GM21529 (cell line): ENCODE measurements at regions not wholly inside any gene's neighbourhood (a gene's known extent, or its start where the extent isn't known, plus 50 kb on each side); places are given as distances from the start of the nearest gene placed in this dataset.
"Not testable (repeated sequence)": the region's sequence is repeated elsewhere in the genome, so short reads cannot be mapped to it uniquely, and the experiment has no call there.

ENCODE experiments used
- ATAC-seq: cut with Tn5 transposase; IDR thresholded peaks from one replicate; pipeline ENCODE4 v1.9.1; 2021; ENCODE audit not compliant: unreplicated experiment

DNA sequence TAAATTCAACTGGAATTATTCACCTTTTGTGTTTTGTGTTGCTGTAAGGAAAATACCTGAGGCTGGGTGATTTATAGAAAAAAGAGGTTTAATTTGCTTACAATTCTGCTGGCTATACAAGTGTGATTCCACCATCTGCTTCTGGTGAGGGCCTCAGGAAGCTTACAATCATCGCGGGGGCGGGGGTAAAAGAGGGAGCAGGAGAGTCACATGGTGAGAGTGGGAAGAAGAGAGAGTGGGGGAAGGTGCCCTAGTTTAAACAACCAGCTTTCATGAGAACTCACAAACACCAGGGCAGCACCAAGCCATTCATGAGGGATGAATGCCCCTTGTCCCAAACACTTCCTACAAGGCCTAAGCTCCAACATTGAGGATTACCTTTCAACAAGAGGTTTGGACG, 760.7 kb upstream of the PCDH9 start:
- ATAC-seq, result no peak

GRCh38 chr13:67986234-67986633, 756.1 kb upstream of the PCDH9 start:
- no peak for ATAC-seq

GRCh38 chr13:67977066-67977465, 746.9 kb upstream of the PCDH9 start:
- ATAC-seq, result no peak

DNA sequence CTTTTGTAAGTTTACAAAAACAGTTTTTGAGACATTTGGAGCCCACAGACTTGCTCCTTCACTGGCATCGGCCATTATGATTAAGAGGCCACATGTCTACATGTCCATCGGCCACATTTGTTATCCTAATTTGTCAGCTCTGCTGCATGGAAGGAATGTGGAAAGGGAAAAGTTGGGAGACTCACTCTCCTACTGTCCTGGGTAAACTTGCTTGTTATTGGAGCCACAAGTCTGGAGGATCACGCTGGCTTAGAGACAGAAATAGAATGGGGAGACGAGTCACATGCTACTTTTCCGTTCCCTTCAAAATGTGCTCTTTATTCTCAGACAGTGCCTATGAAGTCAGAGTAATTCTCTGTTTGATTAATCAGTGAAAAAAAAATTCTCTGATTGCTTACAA, 741.2 kb upstream of the PCDH9 start:
- ATAC-seq, result no peak

- no peak for ATAC-seq
These were observed 736.9 kb upstream of the PCDH9 start for GRCh38 chr13:67967031-67967430.

DNA sequence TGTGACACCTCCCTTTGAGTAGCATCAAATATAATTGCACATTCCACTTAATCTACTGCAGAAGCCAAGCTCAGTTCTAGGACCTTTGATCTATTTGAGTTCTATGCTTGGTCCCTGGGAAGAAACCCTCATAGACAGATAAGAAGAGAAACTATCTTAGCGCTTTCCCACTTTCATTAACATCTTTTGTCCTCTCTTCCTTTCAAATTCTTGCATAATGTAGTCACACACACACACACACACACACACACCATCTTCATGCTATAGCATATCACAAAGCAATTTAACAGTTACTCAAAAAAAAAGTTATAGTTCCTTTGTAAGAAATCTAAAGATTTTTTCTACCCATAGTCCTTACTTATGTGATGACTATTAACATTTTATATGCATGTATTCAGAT, 735.9 kb upstream of the PCDH9 start:
- no peak for ATAC-seq

- no peak for ATAC-seq
These were observed 734.9 kb upstream of the PCDH9 start for GRCh38 chr13:67964986-67965385.

GRCh38 chr13:67964091-67964490, 734.0 kb upstream of the PCDH9 start:
- ATAC-seq, result no peak

GRCh38 chr13:67961331-67961730, 731.2 kb upstream of the PCDH9 start:
- ATAC-seq, result no peak

- no peak for ATAC-seq
These were observed 721.3 kb upstream of the PCDH9 start for GRCh38 chr13:67951431-67951830.

GRCh38 chr13:67950603-67951002, 720.5 kb upstream of the PCDH9 start:
- ATAC-seq, result no peak

GRCh38 chr13:67946131-67946530, 716.0 kb upstream of the PCDH9 start:
- no peak for ATAC-seq

DNA sequence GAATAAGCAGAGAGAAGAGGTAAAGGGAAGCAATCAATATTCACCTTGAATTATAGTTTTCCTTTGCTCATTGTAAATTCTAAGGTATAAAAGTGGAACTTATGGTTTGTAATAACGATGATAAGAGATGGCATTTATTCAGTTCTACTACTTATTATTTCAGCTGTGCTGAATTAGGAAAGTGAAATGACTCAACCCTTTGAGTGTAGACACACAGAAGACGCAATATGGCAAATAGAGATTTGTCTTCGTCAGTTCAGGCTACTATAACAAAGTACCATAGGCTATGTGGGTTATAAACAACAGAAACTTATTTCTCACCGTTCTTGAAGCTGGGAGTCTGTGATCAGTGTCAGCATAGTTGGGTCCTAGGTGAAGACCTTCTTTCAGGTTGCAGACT, 713.0 kb upstream of the PCDH9 start:
- no peak for ATAC-seq

- ATAC-seq, result no peak
These were observed 705.5 kb upstream of the PCDH9 start for GRCh38 chr13:67935626-67936025.

GRCh38 chr13:67934617-67935330, 704.6 kb upstream of the PCDH9 start:
- ATAC-seq, result no peak

GRCh38 chr13:67932991-67933390, 702.9 kb upstream of the PCDH9 start:
- no peak for ATAC-seq

- no peak for ATAC-seq
These were observed 687.3 kb upstream of the PCDH9 start for GRCh38 chr13:67917291-67917987.

GRCh38 chr13:67916650-67917049, 686.5 kb upstream of the PCDH9 start:
- no peak for ATAC-seq

DNA sequence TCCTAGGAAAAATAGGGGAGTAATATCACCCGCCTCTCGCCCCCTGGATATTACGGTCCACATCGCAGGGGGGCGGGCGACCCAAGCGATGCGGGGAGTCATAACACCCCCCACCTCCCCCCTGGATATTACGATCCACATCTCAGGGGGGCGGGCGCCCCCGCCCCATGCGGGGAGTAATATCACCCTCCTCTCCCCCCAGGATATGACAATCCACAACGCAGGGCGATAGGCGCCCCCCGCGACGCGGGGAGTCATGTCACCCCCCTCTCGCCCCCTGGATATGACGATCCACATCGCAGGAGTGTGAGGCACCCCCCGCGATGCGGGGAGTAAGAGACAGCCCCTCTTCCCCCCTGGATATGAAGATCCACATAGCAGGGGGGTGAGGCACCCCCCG, 684.4 kb upstream of the PCDH9 start:
- no peak for ATAC-seq

DNA sequence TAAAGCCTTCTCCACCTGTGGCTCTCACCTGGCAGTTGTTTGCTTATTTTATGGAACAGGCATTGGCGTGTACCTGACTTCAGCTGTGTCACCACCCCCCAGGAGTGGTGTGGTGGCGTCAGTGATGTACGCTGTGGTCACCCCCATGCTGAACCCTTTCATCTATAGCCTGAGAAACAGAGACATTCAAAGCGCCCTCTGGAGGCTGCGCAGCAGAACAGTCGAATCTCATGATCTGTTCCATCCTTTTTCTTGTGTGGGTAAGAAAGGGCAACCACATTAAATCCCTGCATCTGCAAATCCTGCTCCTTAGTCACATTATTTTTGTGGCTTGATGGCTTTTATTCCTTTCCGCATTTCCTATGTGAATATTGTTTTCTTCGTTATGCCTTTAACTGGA, 672.8 kb upstream of the PCDH9 start:
- ATAC-seq, result not testable (repeated sequence)

DNA sequence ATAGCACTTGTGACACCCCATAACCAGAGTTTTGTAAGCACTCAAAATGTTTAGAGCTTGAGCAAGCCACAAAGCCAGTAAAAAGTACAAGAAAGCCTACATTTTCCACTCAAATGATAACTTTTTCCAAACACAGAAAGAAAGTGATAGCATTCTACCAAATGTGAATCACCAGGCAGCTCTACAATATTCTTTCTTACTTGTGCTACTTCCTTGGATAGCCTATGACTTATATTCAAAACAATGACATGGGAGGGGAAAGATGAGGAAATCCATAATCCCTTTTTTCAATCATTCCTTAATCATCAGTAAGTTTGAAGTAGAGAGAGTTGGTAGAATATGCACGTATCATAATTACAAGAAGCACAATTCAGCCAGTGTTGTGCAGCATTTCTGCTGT, 650.8 kb upstream of the PCDH9 start:
- ATAC-seq, result no peak

- ATAC-seq, result no peak
These were observed 648.2 kb upstream of the PCDH9 start for GRCh38 chr13:67878376-67878775.

- ATAC-seq, result no peak
These were observed 646.9 kb upstream of the PCDH9 start for GRCh38 chr13:67877031-67877430.
